ENCODE measurements at regions not wholly inside any gene's neighbourhood (a gene's known extent, or its start where the extent isn't known, plus 50 kb on each side); places are given as distances from the start of the nearest gene placed in this dataset.
"Not testable (repeated sequence)": the region's sequence is repeated elsewhere in the genome, so short reads cannot be mapped to it uniquely, and the experiment has no call there.

GRCh38 chr16:29271721-29272675 lies 134.5 kb downstream of the NPIPB11 start:
- DNase-seq = not testable (repeated sequence)

GRCh38 chr16:29270923-29271322 lies 135.6 kb downstream of the NPIPB11 start:
- DNase-seq = not testable (repeated sequence)

GRCh38 chr16:29270033-29270432 lies 136.5 kb downstream of the NPIPB11 start:
- not testable (repeated sequence) for DNase-seq

- not testable (repeated sequence) for DNase-seq
Measured at GRCh38 chr16:29269192-29269811, 137.2 kb downstream of the NPIPB11 start.

GRCh38 chr16:29268785-29269191 lies 137.7 kb downstream of the NPIPB11 start:
- DNase-seq = not testable (repeated sequence)

GRCh38 chr16:29268348-29268747 lies 138.2 kb downstream of the NPIPB11 start:
- not testable (repeated sequence) for DNase-seq

- not testable (repeated sequence) for DNase-seq
Measured at GRCh38 chr16:29267891-29268290, 138.6 kb downstream of the NPIPB11 start.

- DNase-seq = not testable (repeated sequence)
Measured at GRCh38 chr16:29267055-29267619, 139.4 kb downstream of the NPIPB11 start.

GRCh38 chr16:29266612-29267011 lies 139.9 kb downstream of the NPIPB11 start:
- DNase-seq = not testable (repeated sequence)

- peak; percentile 73 for DNase-seq
Measured at GRCh38 chr16:29265255-29265853, 141.2 kb downstream of the NPIPB11 start.

GRCh38 chr16:29264080-29264837 lies 142.3 kb downstream of the NPIPB11 start:
- DNase-seq = not testable (repeated sequence)

GRCh38 chr16:29262725-29263124 lies 143.8 kb downstream of the NPIPB11 start:
- not testable (repeated sequence) for DNase-seq

- not testable (repeated sequence) for DNase-seq
Measured at GRCh38 chr16:29261427-29262248, 144.9 kb downstream of the NPIPB11 start.

GRCh38 chr16:29260683-29261426 lies 145.7 kb downstream of the NPIPB11 start:
- not testable (repeated sequence) for DNase-seq

- DNase-seq = not testable (repeated sequence)
Measured at GRCh38 chr16:29259635-29260457, 146.7 kb downstream of the NPIPB11 start.

- not testable (repeated sequence) for DNase-seq
Measured at GRCh38 chr16:29258946-29259634, 147.4 kb downstream of the NPIPB11 start.

GRCh38 chr16:29257419-29258336 lies 148.8 kb downstream of the NPIPB11 start:
- not testable (repeated sequence) for DNase-seq

GRCh38 chr16:29256501-29256981 lies 150.0 kb downstream of the NPIPB11 start:
- DNase-seq = no peak
